Neural progenitor cell (in vitro differentiated cells): ENCODE measurements at regions not wholly inside any gene's neighbourhood (a gene's known extent, or its start where the extent isn't known, plus 50 kb on each side); places are given as distances from the start of the nearest gene placed in this dataset.

Source experiments
- DNase-seq: peaks from one replicate; pipeline ENCODE4 v3.0.0-alpha.2; 2016; ENCODE audit warnings: low spot score
- H2AFZ ChIP-seq: fragments of 200-600 bp; sonication (generic); replicated peaks from 2 replicates; pipeline ENCODE4 v1.6.1; 2016; ENCODE audit warnings: antibody characterized with exemption
- H3F3A ChIP-seq: fragments of 200-600 bp; sonication (generic); 2 replicates; pipeline ENCODE4 v1.6.1; 2016; ENCODE audit warnings: antibody characterized with exemption, low read depth
- H3K27ac ChIP-seq: fragments of 200-600 bp; sonication (generic); 2 replicates; pipeline ENCODE4 v1.5.1; 2016; ENCODE audit warnings: mild to moderate bottlenecking
- H3K27me3 ChIP-seq: fragments of 200-600 bp; sonication (generic); 2 replicates; pipeline ENCODE4 v1.6.1; 2016; ENCODE audit warnings: mild to moderate bottlenecking, moderate library complexity
- H3K36me3 ChIP-seq: fragments of 200-600 bp; sonication (generic); 2 replicates; pipeline ENCODE4 v1.5.1; 2016
- H3K4me1 ChIP-seq: fragments of 200-600 bp; sonication (generic); 2 replicates; pipeline ENCODE4 v1.6.1; 2016; ENCODE audit warnings: mixed run types
- H3K4me2 ChIP-seq: fragments of 200-600 bp; sonication (generic); 2 replicates; pipeline ENCODE4 v1.6.1; 2016
- H3K4me3 ChIP-seq: fragments of 200-600 bp; sonication (generic); 2 replicates; pipeline ENCODE4 v1.5.1; 2016
- H3K79me2 ChIP-seq: fragments of 200-600 bp; sonication (generic); 2 replicates; pipeline ENCODE4 v1.6.1; 2016; ENCODE audit warnings: low read depth
- H3K9ac ChIP-seq: fragments of 200-600 bp; sonication (generic); 2 replicates; pipeline ENCODE4 v1.6.1; 2016
- H3K9me3 ChIP-seq: fragments of 200-600 bp; sonication (generic); 2 replicates; pipeline ENCODE4 v1.5.1; 2016; ENCODE audit warnings: low read depth
- H4K20me1 ChIP-seq: fragments of 200-600 bp; sonication (generic); 2 replicates; pipeline ENCODE4 v1.6.1; 2016; ENCODE audit warnings: low read depth
- H3K27ac Mint-ChIP-seq: 3 replicates; pipeline ENCODE4 v1.8.0; 2021; ENCODE audit warnings: mixed read lengths
- H3K27me3 Mint-ChIP-seq: 2 replicates; pipeline ENCODE4 v1.8.0; 2022; ENCODE audit warnings: low read depth, mild to moderate bottlenecking, inconsistent platforms, moderate library complexity, mixed read lengths; ENCODE audit not compliant: insufficient read depth
- H3K36me3 Mint-ChIP-seq: 3 replicates; pipeline ENCODE4 v1.8.0; 2021; ENCODE audit warnings: mixed read lengths
- H3K4me1 Mint-ChIP-seq: 3 replicates; pipeline ENCODE4 v1.8.0; 2021; ENCODE audit warnings: mixed read lengths
- H3K4me3 Mint-ChIP-seq: 3 replicates; pipeline ENCODE4 v1.8.0; 2021; ENCODE audit warnings: mild to moderate bottlenecking, moderate library complexity, mixed read lengths
- H3K9me3 Mint-ChIP-seq: 3 replicates; pipeline ENCODE4 v1.8.0; 2020; ENCODE audit warnings: mixed read lengths
- CTCF ChIP-seq: fragments of 200-600 bp; sonication (generic); IDR thresholded peaks from 2 replicates; pipeline ENCODE4 v1.5.1; 2017; ENCODE audit warnings: antibody characterized with exemption, mild to moderate bottlenecking
- EZH2 ChIP-seq: fragments of 200-600 bp; sonication (generic); IDR thresholded peaks from 2 replicates; pipeline ENCODE4 v1.6.1; 2017; ENCODE audit warnings: antibody characterized with exemption, mild to moderate bottlenecking, moderate library complexity
- EZH2phosphoT487 ChIP-seq: fragments of 200-600 bp; sonication (generic); IDR thresholded peaks from 2 replicates; pipeline ENCODE4 v1.6.1; 2017; ENCODE audit warnings: antibody characterized with exemption

GRCh38 chr10:58082248-58082647 is 185.4 kb downstream of the IPMK start:
- no peaks in the 10 kb centered on the region for H3K4me1 ChIP-seq
- H3K27me3 ChIP-seq, result no peaks in the 10 kb centered on the region
- H3K4me3 ChIP-seq, result no peak overlapping the region
- no peak overlapping the region for H3K27ac ChIP-seq
- TF ChIP-seq CTCF (no peak), EZH2 (no peak), EZH2phosphoT487 (no peak)
- H3K4me2 ChIP-seq, result no peak overlapping the region
- no peaks in the 10 kb centered on the region for H3K36me3 Mint-ChIP-seq
- no peaks in the 10 kb centered on the region for H3K79me2 ChIP-seq
- no peak overlapping the region for H3K27ac Mint-ChIP-seq
- H3F3A ChIP-seq, result no peaks in the 10 kb centered on the region
- H3K36me3 ChIP-seq, result no peaks in the 10 kb centered on the region
- no peaks in the 10 kb centered on the region for H3K27me3 Mint-ChIP-seq
- H4K20me1 ChIP-seq, result no peaks in the 10 kb centered on the region
- no peaks in the 10 kb centered on the region for H3K9me3 ChIP-seq
- H3K9me3 Mint-ChIP-seq, result no peaks in the 10 kb centered on the region
- H2AFZ ChIP-seq, result no peak overlapping the region
- H3K4me1 Mint-ChIP-seq, result no peaks in the 10 kb centered on the region
- no peak for DNase-seq
- no peak overlapping the region for H3K4me3 Mint-ChIP-seq
- no peak overlapping the region for H3K9ac ChIP-seq

- H3K27ac ChIP-seq, result no peak overlapping the region
- H3K36me3 ChIP-seq, result no peaks in the 10 kb centered on the region
- H3K79me2 ChIP-seq, result no peaks in the 10 kb centered on the region
- TF ChIP-seq EZH2phosphoT487 (no peak), EZH2 (no peak), CTCF (no peak)
- Mint-ChIP-seq H3K9me3 (no peaks in the 10 kb centered on the region), H3K4me1 (no peaks in the 10 kb centered on the region), H3K4me3 (no peak overlapping the region), H3K27me3 (no peaks in the 10 kb centered on the region), H3K27ac (no peak overlapping the region), H3K36me3 (no peaks in the 10 kb centered on the region)
- no peak overlapping the region for H3K4me2 ChIP-seq
- no peak overlapping the region for H3K4me3 ChIP-seq
- no peak for DNase-seq
- no peaks in the 10 kb centered on the region for H3K9me3 ChIP-seq
- no peaks in the 10 kb centered on the region for H3F3A ChIP-seq
- H3K27me3 ChIP-seq, result no peaks in the 10 kb centered on the region
- H3K9ac ChIP-seq, result no peak overlapping the region
- H3K4me1 ChIP-seq, result no peaks in the 10 kb centered on the region
- no peak overlapping the region for H2AFZ ChIP-seq
- H4K20me1 ChIP-seq, result no peaks in the 10 kb centered on the region
Measured at GRCh38 chr10:58081353-58081752, 186.3 kb downstream of the IPMK start.

GRCh38 chr10:58079461-58079860 is 188.2 kb downstream of the IPMK start:
- no peaks in the 10 kb centered on the region for H3K9me3 Mint-ChIP-seq
- H3K36me3 ChIP-seq, result no peaks in the 10 kb centered on the region
- H3K9me3 ChIP-seq, result no peaks in the 10 kb centered on the region
- no peaks in the 10 kb centered on the region for H3K4me1 ChIP-seq
- no peak overlapping the region for H3K4me3 Mint-ChIP-seq
- H3K9ac ChIP-seq, result no peak overlapping the region
- H4K20me1 ChIP-seq, result no peaks in the 10 kb centered on the region
- H3K27ac Mint-ChIP-seq, result no peak overlapping the region
- no peaks in the 10 kb centered on the region for H3K27me3 ChIP-seq
- no peaks in the 10 kb centered on the region for H3K79me2 ChIP-seq
- H3K27me3 Mint-ChIP-seq, result no peaks in the 10 kb centered on the region
- no peak for TF ChIP-seq CTCF
- no peak for TF ChIP-seq EZH2phosphoT487
- TF ChIP-seq EZH2, result no peak
- no peak overlapping the region for H3K4me2 ChIP-seq
- no peaks in the 10 kb centered on the region for H3K4me1 Mint-ChIP-seq
- H3K4me3 ChIP-seq, result no peak overlapping the region
- H3F3A ChIP-seq, result no peaks in the 10 kb centered on the region
- no peak overlapping the region for H2AFZ ChIP-seq
- no peaks in the 10 kb centered on the region for H3K36me3 Mint-ChIP-seq
- no peak overlapping the region for H3K27ac ChIP-seq
- no peak for DNase-seq

GRCh38 chr10:58072634-58073033 is 195.1 kb downstream of the IPMK start:
- no peak overlapping the region for H3K4me2 ChIP-seq
- H3K9ac ChIP-seq, result no peak overlapping the region
- Mint-ChIP-seq H3K27me3 (peaks cover 2% of the 10 kb centered on the region), H3K4me3 (no peak overlapping the region), H3K9me3 (peaks cover 4% of the 10 kb centered on the region), H3K4me1 (no peaks in the 10 kb centered on the region), H3K36me3 (no peaks in the 10 kb centered on the region), H3K27ac (no peak overlapping the region)
- no peaks in the 10 kb centered on the region for H3K79me2 ChIP-seq
- H3F3A ChIP-seq, result no peaks in the 10 kb centered on the region
- H4K20me1 ChIP-seq, result no peaks in the 10 kb centered on the region
- no peak overlapping the region for H3K4me3 ChIP-seq
- DNase-seq, result no peak
- H2AFZ ChIP-seq, result no peak overlapping the region
- no peaks in the 10 kb centered on the region for H3K4me1 ChIP-seq
- no peaks in the 10 kb centered on the region for H3K27me3 ChIP-seq
- H3K36me3 ChIP-seq, result no peaks in the 10 kb centered on the region
- no peak overlapping the region for H3K27ac ChIP-seq
- no peaks in the 10 kb centered on the region for H3K9me3 ChIP-seq
- TF ChIP-seq EZH2 (no peak), CTCF (no peak), EZH2phosphoT487 (no peak)
